SK-N-MC (cell line): ENCODE measurements at regions not wholly inside any gene's neighbourhood (a gene's known extent, or its start where the extent isn't known, plus 50 kb on each side); places are given as distances from the start of the nearest gene placed in this dataset.
"Not testable (repeated sequence)": the region's sequence is repeated elsewhere in the genome, so short reads cannot be mapped to it uniquely, and the experiment has no call there.

Experiments
- DNase-seq: peaks from one replicate; pipeline ENCODE4 v3.0.0-alpha.2; 2011; ENCODE audit warnings: low read depth, low spot score
- H3K27ac ChIP-seq: fragments of 200-600 bp; sonication (generic); 2 replicates; pipeline ENCODE4 v1.5.1; 2016; ENCODE audit warnings: mixed run types
- H3K36me3 ChIP-seq: fragments of 200-600 bp; sonication (generic); 2 replicates; pipeline ENCODE4 v1.6.1; 2017; ENCODE audit warnings: antibody characterized with exemption, low read length, mixed read lengths; ENCODE audit not compliant: insufficient read depth
- H3K4me3 ChIP-seq: fragments of 200-600 bp; sonication (generic); 2 replicates; pipeline ENCODE4 v1.5.1; 2016
- H3K9ac ChIP-seq: fragments of 200-600 bp; sonication (generic); 2 replicates; pipeline ENCODE4 v1.8.0; 2017; ENCODE audit warnings: mixed run types, mixed read lengths; ENCODE audit not compliant: insufficient read length
- H3K9me3 ChIP-seq: fragments of 200-600 bp; sonication (generic); 2 replicates; pipeline ENCODE4 v1.6.1; 2017; ENCODE audit warnings: low read depth, mild to moderate bottlenecking, antibody characterized with exemption, low read length, moderate library complexity, mixed read lengths
- EZH2 ChIP-seq: fragments of 200-600 bp; sonication (generic); IDR thresholded peaks from one replicate; pipeline ENCODE4 v1.6.1; 2017; ENCODE audit warnings: antibody characterized with exemption
- FOXP2 ChIP-seq: optimal IDR thresholded peaks from 2 replicates; pipeline ENCODE3; 2011; ENCODE audit warnings: mild to moderate bottlenecking, moderate library complexity; ENCODE audit not compliant: insufficient read depth; ENCODE audit errors: extremely low read length, control extremely low read depth
- POLR2AphosphoS5 ChIP-seq: IDR thresholded peaks from 2 replicates; pipeline ENCODE4 v1.6.1; 2012; ENCODE audit warnings: mild to moderate bottlenecking, low read depth, low read length, borderline replicate concordance

DNA sequence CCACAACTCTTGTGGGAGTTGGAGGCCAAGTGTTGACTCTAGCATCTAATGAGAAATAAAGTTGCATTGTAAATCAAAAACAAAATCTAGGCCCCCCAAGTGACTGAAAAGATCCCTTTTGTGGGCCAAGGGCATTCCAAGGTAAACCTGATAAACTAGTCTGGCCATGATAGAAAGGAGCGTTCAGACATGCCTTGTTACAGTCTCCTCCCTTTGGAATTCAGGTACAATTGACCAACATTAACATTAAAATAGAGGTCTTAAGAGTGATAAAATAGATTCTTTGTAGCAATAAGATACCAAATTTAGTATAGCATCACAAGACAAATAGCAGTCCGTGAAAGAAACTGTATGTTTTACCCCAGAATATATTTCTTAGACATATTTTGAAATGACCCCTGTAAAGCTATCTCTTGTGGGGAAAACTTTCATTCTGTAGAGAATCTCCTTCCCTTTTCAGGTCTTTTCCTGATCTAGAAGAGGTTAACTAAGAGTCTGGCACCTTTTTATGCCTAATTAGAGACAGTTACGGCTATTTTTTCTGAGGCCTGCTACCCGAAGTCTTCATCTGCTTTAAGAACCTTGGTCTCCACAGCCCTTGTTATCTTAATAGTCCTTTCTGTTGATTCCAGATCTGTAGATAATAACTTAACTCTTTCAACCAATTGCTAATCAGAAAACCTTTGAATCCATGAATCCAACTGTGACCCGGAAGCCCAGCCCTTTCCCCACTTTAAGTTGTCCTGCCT lies 495.4 kb upstream of the MMS22L start:
- Histone ChIP-seq H3K9me3 (no peaks in the 10 kb centered on the region), H3K9ac (no peak overlapping the region), H3K36me3 (no peaks in the 10 kb centered on the region), H3K27ac (no peak overlapping the region), H3K4me3 (no peak overlapping the region)
- no peak for TF ChIP-seq FOXP2
- no peak for TF ChIP-seq POLR2AphosphoS5
- no peak for TF ChIP-seq EZH2
- no peak for DNase-seq

DNA sequence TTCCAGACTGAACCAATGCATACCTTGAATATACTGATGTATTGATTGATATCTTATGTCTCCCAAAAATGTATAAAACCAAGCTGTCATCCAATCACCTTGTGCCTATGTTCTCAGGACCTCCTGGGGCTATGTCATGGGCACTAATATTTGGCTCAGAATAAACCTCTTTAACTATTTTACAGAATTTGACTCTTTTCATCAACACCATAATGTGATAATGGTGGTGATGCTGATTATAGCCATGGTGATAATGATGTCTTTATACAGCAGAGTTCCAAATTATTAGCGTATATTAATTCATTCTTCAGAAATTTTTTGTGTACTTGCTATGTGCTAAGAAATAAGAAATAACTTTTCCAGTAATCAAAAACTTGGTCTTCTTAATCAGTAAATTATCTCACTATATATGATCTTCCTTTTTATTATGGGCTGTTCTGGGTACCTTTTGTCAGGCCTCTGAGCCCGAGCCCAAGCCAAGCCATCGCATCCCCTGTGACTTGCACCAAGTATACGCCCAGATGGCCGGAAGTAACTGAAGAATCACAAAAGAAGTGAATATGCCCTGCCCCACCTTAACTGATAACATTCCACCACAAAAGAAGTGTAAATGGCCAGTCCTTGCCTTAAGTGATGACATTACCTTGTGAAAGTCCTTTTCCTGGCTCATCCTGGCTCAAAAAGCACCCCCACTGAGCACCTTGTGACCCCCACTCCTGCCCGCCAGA lies 496.2 kb upstream of the MMS22L start:
- not testable (repeated sequence) for DNase-seq, H3K9me3 ChIP-seq, H3K36me3 ChIP-seq, H3K9ac ChIP-seq, H3K27ac ChIP-seq, H3K4me3 ChIP-seq

DNA sequence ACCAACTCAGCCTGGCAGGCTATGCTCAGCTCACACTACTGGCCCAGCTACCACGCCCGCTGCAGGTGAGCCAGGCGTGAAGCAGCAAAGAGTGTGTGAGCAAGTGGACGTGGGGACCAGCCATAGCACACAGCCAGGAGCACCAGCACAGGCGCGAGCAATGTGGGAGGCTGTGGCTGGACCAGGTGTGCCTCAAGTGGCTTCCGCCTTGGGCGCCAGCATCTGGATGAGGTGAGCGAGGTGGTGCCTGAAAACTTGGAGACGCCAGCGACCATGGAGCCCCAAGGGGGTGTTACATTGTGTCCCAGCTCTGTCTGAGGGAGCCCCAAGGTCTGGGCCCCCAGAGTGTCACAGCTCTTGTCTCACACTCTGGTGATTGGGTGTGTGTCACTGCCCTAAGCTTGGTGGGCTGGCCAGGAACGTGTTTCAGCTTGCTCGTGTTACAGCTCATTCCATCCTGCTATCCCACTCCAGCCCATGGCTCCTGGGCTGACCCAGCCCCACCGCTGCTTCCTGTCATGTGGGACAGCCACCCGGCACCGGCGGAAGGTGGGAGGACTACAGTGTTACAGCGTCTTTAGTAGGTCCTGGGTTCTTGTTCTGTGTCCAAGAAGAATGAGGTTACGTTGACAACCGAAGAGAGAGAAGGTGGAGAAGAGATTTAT lies 508.0 kb upstream of the MMS22L start:
- H3K36me3 ChIP-seq, result no peaks in the 10 kb centered on the region
- H3K9ac ChIP-seq, result no peak overlapping the region
- no peak overlapping the region for H3K4me3 ChIP-seq
- no peaks in the 10 kb centered on the region for H3K9me3 ChIP-seq
- DNase-seq, result no peak
- TF ChIP-seq EZH2, result no peak
- TF ChIP-seq FOXP2, result no peak
- TF ChIP-seq POLR2AphosphoS5, result no peak
- no peak overlapping the region for H3K27ac ChIP-seq

DNA sequence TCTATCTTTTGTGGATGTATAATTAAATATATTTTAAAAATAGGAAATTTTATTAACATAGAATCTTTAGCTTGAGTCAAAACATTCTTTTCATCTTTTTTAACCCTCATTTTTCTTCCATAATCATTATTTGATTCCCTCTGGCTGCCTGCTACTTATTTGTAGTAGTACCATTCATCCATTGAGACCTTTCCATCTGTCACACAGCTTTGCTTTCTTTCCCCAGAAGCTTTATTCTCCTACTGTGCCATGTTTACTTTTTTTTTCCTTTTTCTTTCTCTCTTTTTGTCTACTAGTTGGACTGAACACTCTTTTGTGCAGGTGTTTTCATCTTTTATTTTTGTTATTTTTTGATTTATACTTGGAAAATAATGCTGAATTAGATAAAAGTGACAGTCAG lies 522.6 kb upstream of the MMS22L start:
- H3K9me3 ChIP-seq, result no peaks in the 10 kb centered on the region
- no peak overlapping the region for H3K27ac ChIP-seq
- H3K4me3 ChIP-seq, result no peak overlapping the region
- no peak for DNase-seq
- no peak for TF ChIP-seq POLR2AphosphoS5
- no peak for TF ChIP-seq FOXP2
- no peak for TF ChIP-seq EZH2
- H3K9ac ChIP-seq, result no peak overlapping the region
- H3K36me3 ChIP-seq, result no peaks in the 10 kb centered on the region

DNA sequence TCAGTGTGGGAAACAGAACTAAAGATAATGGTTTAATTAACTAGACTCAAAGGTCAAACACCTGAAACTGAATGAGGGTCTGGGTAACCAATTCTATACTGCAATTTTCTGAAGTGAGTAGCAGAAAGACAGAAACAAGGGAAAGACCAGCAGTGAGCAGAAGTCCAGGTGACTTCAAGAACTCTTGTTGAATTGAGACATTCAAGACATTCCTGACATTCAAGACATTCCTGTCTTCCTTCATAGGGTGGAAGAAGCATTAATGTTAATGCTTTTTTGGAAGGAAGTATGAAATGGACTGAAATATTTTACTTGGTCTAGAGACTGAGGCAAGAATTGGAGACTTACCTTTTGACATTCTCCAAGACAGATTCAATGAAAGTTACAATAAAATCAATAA lies 529.9 kb upstream of the MMS22L start:
- Histone ChIP-seq H3K9me3 (no peaks in the 10 kb centered on the region), H3K27ac (no peak overlapping the region), H3K36me3 (no peaks in the 10 kb centered on the region), H3K4me3 (no peak overlapping the region), H3K9ac (no peak overlapping the region)
- DNase-seq, result no peak
- TF ChIP-seq EZH2 (no peak), POLR2AphosphoS5 (no peak), FOXP2 (no peak)

DNA sequence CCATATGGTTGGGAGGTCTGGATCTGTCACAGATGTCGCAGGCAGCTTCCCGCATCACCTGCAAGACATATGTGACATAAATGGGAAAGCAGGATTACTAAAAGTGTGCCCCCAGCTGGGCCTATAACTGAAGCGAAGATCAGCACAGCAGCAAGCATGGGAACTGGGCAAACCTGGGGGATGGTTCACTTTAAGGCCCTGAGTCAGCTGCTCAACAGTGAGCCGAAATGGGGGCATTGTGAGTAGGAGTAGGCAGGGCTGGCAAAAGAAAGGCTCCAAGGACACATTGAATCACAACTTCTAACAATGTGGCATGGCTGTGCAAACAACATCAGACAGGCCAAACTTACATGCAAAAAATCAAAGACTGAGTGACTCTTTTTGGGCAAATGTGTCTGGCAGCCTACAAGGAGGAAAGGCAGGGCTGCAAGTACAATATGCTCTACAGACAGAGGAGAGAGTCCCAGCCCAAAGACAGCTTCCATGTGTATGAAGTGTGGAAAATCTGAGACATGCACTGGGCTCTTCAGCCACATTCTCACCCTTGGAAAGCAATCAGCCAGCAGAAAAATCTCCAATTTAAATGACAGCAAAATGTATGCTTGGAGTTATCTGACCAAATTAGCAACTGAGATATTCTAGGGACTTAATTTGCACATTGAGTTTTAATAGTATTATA lies 531.0 kb upstream of the MMS22L start:
- H3K9me3 ChIP-seq, result no peaks in the 10 kb centered on the region
- H3K27ac ChIP-seq, result no peak overlapping the region
- no peaks in the 10 kb centered on the region for H3K36me3 ChIP-seq
- H3K4me3 ChIP-seq, result no peak overlapping the region
- TF ChIP-seq EZH2 (no peak), POLR2AphosphoS5 (no peak), FOXP2 (no peak)
- DNase-seq, result no peak
- no peak overlapping the region for H3K9ac ChIP-seq

DNA sequence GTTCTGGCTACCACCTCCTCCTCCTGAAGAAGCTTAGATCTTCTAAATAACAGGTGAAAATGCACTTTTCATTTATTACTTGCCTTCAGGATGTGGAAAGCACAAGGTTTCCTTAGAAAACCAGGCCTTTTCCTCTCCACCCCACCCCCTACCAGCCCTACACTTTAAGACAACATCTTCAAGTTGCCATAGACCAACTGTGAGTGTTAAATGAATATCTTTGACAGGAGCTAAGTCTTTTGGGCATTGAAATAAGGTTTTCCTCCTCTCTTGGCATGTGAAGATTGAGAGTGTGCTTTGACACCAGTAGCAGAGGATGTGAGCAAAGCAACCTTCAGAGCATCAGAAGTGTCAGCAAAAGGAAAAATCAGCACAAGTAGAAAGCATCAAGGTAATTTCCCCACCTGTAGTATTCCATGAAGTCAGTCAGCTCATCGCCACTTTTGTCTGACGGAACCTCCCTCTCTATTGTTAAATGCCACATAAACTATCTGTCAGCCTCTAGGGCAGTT lies 532.3 kb upstream of the MMS22L start:
- no peaks in the 10 kb centered on the region for H3K36me3 ChIP-seq
- no peak overlapping the region for H3K4me3 ChIP-seq
- DNase-seq, result no peak
- H3K9ac ChIP-seq, result no peak overlapping the region
- no peak overlapping the region for H3K27ac ChIP-seq
- H3K9me3 ChIP-seq, result no peaks in the 10 kb centered on the region
- TF ChIP-seq POLR2AphosphoS5, result no peak
- TF ChIP-seq EZH2, result no peak
- TF ChIP-seq FOXP2, result no peak

DNA sequence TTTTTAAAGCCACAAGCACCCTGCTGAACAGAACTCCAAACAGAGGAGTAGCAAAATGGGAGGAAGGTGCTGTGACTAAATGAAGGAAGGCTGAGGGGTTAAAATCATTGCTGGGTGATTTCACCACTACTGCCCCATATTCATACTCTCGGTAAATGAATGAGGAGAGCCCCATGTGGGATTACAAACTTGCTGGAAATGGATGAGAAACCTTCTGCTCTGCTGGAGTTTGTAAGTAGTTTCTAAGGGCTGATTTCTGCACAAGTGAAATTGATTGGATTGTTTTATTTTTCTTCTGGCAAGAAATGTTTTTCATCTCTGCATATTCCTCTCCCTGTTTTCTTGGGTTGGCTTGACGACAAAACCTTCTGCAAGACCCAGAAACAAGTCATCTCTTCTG lies 533.5 kb upstream of the MMS22L start:
- Histone ChIP-seq H3K27ac (no peak overlapping the region), H3K9me3 (no peaks in the 10 kb centered on the region), H3K36me3 (no peaks in the 10 kb centered on the region), H3K4me3 (no peak overlapping the region), H3K9ac (no peak overlapping the region)
- TF ChIP-seq EZH2 (no peak), FOXP2 (no peak), POLR2AphosphoS5 (no peak)
- no peak for DNase-seq
